ENCODE measurements at regions not wholly inside any gene's neighbourhood (a gene's known extent, or its start where the extent isn't known, plus 50 kb on each side); places are given as distances from the start of the nearest gene placed in this dataset.
"Not testable (repeated sequence)": the region's sequence is repeated elsewhere in the genome, so short reads cannot be mapped to it uniquely, and the experiment has no call there.

DNA sequence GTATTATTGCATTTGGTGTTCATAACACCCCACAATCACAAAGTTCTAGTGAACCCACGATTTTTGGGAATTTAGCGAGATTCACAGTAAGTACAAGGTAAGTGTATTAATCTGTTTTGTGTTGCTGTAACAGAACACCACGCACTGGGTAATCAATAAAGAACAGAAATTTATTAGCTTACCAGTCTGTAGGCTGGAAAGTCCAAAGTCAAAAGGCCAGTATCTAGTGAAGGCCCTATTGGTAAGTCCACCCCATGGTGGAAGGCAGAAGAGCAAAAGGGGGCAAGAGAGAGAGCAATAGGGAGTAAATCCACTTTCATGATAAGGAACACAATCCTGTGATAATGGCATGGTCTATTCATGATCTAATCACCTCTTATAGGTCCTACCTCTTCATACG lies 190.3 kb upstream of the KCNMB2 start:
- intact Hi-C loops (cut with DNase I; ENCODE audit: low total_unique reads): no loop called here
- TF ChIP-seq, protein P1, sequence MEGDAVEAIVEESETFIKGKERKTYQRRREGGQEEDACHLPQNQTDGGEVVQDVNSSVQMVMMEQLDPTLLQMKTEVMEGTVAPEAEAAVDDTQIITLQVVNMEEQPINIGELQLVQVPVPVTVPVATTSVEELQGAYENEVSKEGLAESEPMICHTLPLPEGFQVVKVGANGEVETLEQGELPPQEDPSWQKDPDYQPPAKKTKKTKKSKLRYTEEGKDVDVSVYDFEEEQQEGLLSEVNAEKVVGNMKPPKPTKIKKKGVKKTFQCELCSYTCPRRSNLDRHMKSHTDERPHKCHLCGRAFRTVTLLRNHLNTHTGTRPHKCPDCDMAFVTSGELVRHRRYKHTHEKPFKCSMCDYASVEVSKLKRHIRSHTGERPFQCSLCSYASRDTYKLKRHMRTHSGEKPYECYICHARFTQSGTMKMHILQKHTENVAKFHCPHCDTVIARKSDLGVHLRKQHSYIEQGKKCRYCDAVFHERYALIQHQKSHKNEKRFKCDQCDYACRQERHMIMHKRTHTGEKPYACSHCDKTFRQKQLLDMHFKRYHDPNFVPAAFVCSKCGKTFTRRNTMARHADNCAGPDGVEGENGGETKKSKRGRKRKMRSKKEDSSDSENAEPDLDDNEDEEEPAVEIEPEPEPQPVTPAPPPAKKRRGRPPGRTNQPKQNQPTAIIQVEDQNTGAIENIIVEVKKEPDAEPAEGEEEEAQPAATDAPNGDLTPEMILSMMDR (IDR thresholded peaks at IDR 0.05): no peak
- Histone ChIP-seq H3K27ac (no peak overlapping the region), H3K9me3 (no peaks in the 10 kb centered on the region), H3K27me3 (no peaks in the 10 kb centered on the region), H3K4me1 (peaks cover 0 to 20% (median 1%) of the 10 kb centered on the region in 4 donors), H3K4me3 (no peak overlapping the region), H3K36me3 (no peaks in the 10 kb centered on the region)
- DNase-seq: no peak

DNA sequence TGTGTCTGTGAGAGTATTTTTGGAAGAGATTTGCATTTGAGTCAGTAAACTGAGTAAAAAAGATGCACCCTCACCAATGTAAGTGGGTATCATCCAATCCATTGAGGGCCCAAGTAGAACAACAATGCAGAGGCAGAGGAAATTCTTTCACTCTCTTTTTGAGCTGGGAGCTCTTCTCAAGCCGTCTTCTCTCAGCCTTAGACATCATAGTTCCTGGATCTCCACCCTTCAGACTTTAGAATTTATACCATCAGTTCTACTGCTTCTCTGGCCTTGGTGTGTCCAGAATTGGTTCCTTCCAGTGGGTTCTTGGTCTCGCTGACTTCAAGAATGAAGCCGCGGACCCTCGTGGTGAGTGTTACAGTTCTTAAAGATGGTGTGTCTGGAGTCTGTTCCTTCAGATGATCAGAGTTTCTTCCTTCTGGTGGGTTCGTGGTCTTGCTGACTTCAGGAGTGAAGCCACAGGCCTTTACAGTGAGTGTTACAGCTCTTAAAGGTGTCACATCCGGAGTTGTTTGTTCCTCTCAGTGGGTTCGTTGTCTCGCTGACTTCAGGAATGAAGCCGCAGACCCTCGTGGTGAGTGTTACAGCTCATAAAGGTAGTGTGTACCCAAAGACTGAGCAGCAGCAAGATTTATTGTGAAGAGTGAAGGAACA lies 187.5 kb upstream of the KCNMB2 start:
- H3K27me3 ChIP-seq; H3K4me3 ChIP-seq; H3K9me3 ChIP-seq; H3K27ac ChIP-seq; intact Hi-C loops (cut with DNase I; ENCODE audit: low total_unique reads); DNase-seq; H3K36me3 ChIP-seq: not testable (repeated sequence)
- peaks cover 0 to 27% (median 3%) of the 10 kb centered on the region in 4 donors for H3K4me1 ChIP-seq

DNA sequence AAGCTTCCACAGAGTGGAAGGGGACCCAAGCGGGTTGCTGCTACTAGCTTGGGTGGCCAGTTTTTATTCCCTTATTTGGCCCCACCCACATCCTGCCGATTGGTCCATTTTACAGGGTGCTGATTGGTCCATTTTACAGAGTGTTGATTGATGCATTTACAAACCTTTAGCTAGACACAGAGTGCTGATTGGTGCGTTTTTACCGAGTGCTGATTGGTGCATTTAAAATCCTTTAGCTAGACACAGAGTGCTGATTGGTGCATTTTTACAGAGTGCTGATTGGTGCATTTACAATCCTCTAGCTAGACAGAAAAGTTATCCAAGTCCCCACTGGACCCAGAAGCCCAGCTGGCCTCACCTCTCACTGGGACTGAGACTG lies 187.0 kb upstream of the KCNMB2 start:
- DNase-seq; H3K36me3 ChIP-seq; intact Hi-C loops (cut with DNase I; ENCODE audit: low total_unique reads); H3K4me3 ChIP-seq; H3K27ac ChIP-seq; H3K9me3 ChIP-seq; H3K27me3 ChIP-seq: not testable (repeated sequence)
- peaks cover 0 to 27% (median 3%) of the 10 kb centered on the region in 4 donors for H3K4me1 ChIP-seq

DNA sequence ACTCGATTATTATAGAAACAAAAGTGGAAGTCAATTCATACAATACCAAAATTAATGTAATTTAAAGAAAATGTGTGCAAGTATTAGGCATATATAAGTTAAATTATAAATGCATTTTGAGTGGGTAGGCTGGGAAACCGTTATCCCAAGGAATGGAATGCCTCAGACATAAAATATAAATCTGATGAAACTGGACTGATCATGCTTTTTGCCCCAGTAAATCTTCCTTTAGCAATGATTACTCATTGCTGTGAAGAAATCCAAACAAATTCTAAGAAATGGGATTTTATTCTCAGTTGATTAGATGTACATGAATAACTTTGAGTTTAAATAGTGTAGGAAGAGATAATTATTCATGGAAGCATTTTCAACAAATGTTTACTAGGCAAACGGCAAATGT lies 185.5 kb upstream of the KCNMB2 start:
- Histone ChIP-seq H3K4me3 (no peak overlapping the region), H3K27me3 (no peaks in the 10 kb centered on the region), H3K27ac (no peak overlapping the region), H3K36me3 (no peaks in the 10 kb centered on the region), H3K9me3 (no peaks in the 10 kb centered on the region), H3K4me1 (peaks cover 0 to 27% (median 3%) of the 10 kb centered on the region in 4 donors)
- no peak for DNase-seq
- intact Hi-C loops (cut with DNase I; ENCODE audit: low total_unique reads): no loop called here
- TF ChIP-seq, protein P1 (IDR thresholded peaks at IDR 0.05): no peak

DNA sequence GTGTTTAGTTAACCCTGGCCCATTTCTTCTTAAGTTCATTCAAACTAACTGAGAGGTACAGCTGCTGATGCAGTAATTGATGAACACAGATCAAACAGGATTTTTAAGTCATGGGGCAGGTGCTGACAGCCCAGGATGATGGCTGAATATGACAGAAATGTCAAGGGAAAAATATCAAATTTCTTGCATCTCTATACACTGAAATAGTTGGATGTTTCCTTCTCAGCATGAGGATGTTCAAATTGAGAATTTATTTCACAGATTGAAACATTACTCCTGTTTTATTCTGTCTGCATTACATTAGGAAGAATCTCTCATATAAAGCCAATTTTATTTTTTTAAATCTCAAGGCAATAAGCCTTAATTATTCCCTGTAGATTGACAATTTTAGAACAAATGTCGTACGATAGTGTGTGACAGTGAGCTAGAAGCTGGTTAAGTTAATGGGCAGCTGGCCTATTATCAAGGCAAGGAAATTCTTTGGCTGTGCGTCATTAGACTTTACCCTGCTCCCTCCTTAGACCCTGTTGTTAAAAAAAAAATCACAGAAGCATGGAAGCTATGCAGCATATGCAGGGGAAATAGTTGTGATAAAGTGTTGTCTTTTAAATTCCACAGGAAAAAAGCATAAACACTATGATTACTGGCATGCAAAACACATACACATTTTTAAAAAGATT lies 183.8 kb upstream of the KCNMB2 start:
- H3K9me3 ChIP-seq: no peaks in the 10 kb centered on the region
- no peak overlapping the region for H3K27ac ChIP-seq
- H3K4me1 ChIP-seq: peaks cover 0 to 27% (median 3%) of the 10 kb centered on the region in 4 donors
- no peak overlapping the region for H3K4me3 ChIP-seq
- H3K36me3 ChIP-seq: no peaks in the 10 kb centered on the region
- H3K27me3 ChIP-seq: no peaks in the 10 kb centered on the region
- DNase-seq: no peak
- TF ChIP-seq, protein P1 (IDR thresholded peaks at IDR 0.05): no peak
- intact Hi-C loops (cut with DNase I; ENCODE audit: low total_unique reads): no loop called here

DNA sequence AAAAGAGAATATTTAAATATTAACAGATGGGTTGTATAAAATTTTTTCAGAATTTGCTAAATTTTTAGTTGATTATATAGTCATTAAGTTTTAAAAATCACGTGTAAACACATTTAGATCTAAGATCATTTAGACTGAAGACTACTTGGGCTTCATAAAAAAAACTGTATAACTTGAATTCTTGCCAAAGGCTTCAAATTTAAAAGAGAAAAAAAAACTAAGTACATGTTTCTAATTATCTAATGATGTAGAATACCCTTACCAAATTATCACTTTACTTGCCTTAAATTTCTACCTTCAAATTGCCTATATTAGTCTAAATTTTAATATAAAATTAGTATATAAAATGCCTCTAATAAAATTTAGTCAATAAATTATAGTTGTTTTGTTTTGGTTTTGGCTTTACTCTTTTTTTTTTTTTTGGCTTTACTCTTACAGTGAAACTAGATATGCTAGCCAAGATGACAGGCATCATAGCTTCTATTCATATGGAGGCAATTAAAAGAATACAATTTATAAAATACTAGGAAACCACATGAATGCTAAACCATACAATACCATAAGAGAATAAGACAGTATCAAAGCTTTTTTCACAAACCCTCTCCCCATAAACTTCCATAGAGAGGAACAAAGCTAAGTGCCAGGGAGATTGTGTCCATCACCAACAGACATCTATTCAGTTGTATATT lies 183.1 kb upstream of the KCNMB2 start:
- DNase-seq: no peak

More for the DNA sequence above, 183.1 kb upstream of the KCNMB2 start:
- Histone ChIP-seq H3K9me3 (no peaks in the 10 kb centered on the region), H3K27me3 (no peaks in the 10 kb centered on the region), H3K27ac (no peak overlapping the region), H3K4me3 (no peak overlapping the region), H3K4me1 (peaks cover 0 to 27% (median 3%) of the 10 kb centered on the region in 4 donors), H3K36me3 (no peaks in the 10 kb centered on the region)
- intact Hi-C loops (cut with DNase I; ENCODE audit: low total_unique reads): no loop called here
- TF ChIP-seq, protein P1 (IDR thresholded peaks at IDR 0.05): no peak
